Tibial nerve (tissue), 4 donors: ENCODE measurements at regions not wholly inside any gene's neighbourhood (a gene's known extent, or its start where the extent isn't known, plus 50 kb on each side); places are given as distances from the start of the nearest gene placed in this dataset.

Source experiments
- DNase-seq, 2 donors: peaks; one replicate each; pipeline ENCODE4 v3.0.0-alpha.2; 2019; ENCODE audit warnings: low spot score in 2 of 2
- H3K27ac ChIP-seq, 4 donors: fragments of 200-600 bp; sonication (generic) in 3 of 4; one replicate each; pipeline ENCODE4 v1.5.1; 2017 to 2019; ENCODE audit warnings: mild to moderate bottlenecking in 1 of 4
- H3K27me3 ChIP-seq, 2 donors: fragments of 200-600 bp; sonication (generic) in 1 of 2; one replicate each; pipeline versions ENCODE4 v1.5.1 to v1.6.0; 2017 to 2019
- H3K36me3 ChIP-seq, 3 donors: fragments of 200-600 bp; sonication (generic); one replicate each; pipeline ENCODE4 v1.5.1; 2018 to 2019
- H3K4me1 ChIP-seq, 4 donors: fragments of 200-600 bp; sonication (generic) in 3 of 4; one replicate each; pipeline ENCODE4 v1.5.1; 2017 to 2019
- H3K4me3 ChIP-seq, 4 donors: fragments of 200-600 bp; sonication (generic) in 3 of 4; one replicate each; pipeline ENCODE4 v1.5.1; 2017 to 2019; ENCODE audit warnings: mild to moderate bottlenecking in 1 of 4, moderate library complexity in 1 of 4
- H3K9me3 ChIP-seq, 4 donors: fragments of 200-600 bp; sonication (generic) in 3 of 4; one replicate each; pipeline ENCODE4 v1.5.1; 2017 to 2019
- EP300 ChIP-seq, 2 donors: sonication (generic); formaldehyde crosslinking; IDR thresholded peaks; one replicate each; pipeline ENCODE4 v1.6.1; 2017; ENCODE audit warnings: antibody characterized with exemption in 2 of 2, mild to moderate bottlenecking in 1 of 2
- POLR2A ChIP-seq, 2 donors: fragments of 450-650 bp; IDR thresholded peaks; one replicate each; pipeline ENCODE4 v1.6.1; 2017; ENCODE audit warnings: antibody characterized with exemption in 2 of 2, mild to moderate bottlenecking in 2 of 2, moderate library complexity in 2 of 2
- WGBS, 2 donors: methylation state at CpG; one replicate each; pipeline ENCODE4 v1.1.5; 2018; 5-methylcytosine and 5-hydroxymethylcytosine counted together
- TF ChIP-seq, protein P1 (sequence below), 5 experiments: fragments of 200-600 bp in 3 of 5; fragments of 450-650 bp in 2 of 5; sonication (generic) in 3 of 5; IDR thresholded peaks; one replicate each; pipeline ENCODE4 v1.5.1; 2016 to 2019; ENCODE audit warnings: antibody characterized with exemption in 5 of 5, mild to moderate bottlenecking in 3 of 5, moderate library complexity in 2 of 5

DNA sequence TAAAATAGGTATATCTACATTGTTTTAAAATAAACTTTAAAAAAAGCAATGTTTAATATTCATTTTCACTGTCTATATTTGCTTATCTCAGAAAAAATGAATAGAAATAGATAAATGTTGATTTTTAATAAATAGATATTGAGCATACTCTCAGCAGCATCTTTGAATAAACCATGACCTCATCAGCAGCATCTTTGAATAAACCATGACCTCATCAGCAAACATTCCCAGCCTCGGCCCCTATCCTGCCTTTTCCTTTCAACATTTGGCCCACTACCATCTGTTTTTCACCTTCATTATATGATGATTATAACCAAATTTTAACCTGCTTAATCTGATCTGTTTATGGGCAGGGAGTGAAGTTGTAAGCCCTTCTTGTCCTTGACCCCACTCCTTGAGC, 148.7 kb upstream of the SAMSN1 start:
- no peak for DNase-seq
- Histone ChIP-seq H3K27ac (no peak overlapping the region), H3K36me3 (no peaks in the 10 kb centered on the region), H3K4me3 (no peak overlapping the region), H3K27me3 (no peaks in the 10 kb centered on the region), H3K9me3 (no peaks in the 10 kb centered on the region), H3K4me1 (no peaks in the 10 kb centered on the region)
- TF ChIP-seq EP300 (IDR thresholded peaks at IDR 0.05) = no peak
- 44% methylated on average over 1 of the region's 1 CpG for WGBS, 2 donors

DNA sequence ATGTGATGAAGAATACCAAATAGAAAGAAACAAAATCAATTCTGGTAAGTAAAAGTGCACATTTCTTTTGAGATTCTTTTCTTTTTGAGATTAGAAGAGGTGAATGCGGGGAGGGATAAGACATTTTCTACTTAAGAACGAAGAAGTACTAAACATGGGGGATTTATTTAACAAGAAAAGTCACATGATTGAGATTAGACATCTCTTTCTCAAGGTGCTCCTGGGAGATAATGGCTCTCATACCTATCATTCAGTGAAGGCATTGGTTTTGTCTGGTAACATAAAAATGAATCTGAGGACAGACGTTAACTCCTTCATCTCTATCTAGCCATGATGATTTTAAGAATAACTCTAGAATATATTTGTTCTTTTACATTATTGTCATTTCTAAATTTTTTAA, 147.9 kb upstream of the SAMSN1 start:
- no peak overlapping the region for H3K4me3 ChIP-seq
- no peak overlapping the region for H3K27ac ChIP-seq
- H3K9me3 ChIP-seq = no peaks in the 10 kb centered on the region
- DNase-seq = no peak
- H3K4me1 ChIP-seq = no peaks in the 10 kb centered on the region
- no peaks in the 10 kb centered on the region for H3K36me3 ChIP-seq
- WGBS, 2 donors = 91 to 92% methylated on average over 3 of the region's 3 CpGs
- H3K27me3 ChIP-seq = no peaks in the 10 kb centered on the region
- TF ChIP-seq, protein P1, sequence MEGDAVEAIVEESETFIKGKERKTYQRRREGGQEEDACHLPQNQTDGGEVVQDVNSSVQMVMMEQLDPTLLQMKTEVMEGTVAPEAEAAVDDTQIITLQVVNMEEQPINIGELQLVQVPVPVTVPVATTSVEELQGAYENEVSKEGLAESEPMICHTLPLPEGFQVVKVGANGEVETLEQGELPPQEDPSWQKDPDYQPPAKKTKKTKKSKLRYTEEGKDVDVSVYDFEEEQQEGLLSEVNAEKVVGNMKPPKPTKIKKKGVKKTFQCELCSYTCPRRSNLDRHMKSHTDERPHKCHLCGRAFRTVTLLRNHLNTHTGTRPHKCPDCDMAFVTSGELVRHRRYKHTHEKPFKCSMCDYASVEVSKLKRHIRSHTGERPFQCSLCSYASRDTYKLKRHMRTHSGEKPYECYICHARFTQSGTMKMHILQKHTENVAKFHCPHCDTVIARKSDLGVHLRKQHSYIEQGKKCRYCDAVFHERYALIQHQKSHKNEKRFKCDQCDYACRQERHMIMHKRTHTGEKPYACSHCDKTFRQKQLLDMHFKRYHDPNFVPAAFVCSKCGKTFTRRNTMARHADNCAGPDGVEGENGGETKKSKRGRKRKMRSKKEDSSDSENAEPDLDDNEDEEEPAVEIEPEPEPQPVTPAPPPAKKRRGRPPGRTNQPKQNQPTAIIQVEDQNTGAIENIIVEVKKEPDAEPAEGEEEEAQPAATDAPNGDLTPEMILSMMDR (IDR thresholded peaks at IDR 0.05) = no peak

DNA sequence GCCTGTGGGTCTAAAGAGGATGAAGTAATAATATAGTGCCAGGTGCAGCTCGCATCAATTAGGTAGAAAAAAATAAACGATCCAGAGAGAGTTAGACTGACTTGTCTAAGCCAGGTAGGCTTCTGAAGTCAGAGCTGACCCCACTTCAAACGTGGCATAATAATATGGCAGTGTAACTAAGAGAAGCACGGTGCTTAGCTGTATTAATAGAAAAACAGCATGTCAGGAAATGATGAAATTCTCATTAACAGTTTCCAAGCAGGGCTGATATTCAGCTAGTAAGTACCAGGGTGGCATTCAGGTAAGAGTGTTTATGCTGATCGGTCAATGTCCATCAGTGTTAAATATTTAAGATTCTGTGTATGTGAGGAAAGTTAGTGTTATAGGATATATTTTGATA, 145.8 kb upstream of the SAMSN1 start:
- Histone ChIP-seq H3K36me3 (no peaks in the 10 kb centered on the region), H3K27me3 (no peaks in the 10 kb centered on the region), H3K9me3 (no peaks in the 10 kb centered on the region), H3K27ac (no peak overlapping the region), H3K4me1 (no peaks in the 10 kb centered on the region), H3K4me3 (no peak overlapping the region)
- DNase-seq = no peak
- 53 to 60% methylated on average over 5 of the region's 5 CpGs for WGBS, 2 donors
- TF ChIP-seq, protein P1 (IDR thresholded peaks at IDR 0.05) = no peak
- no peak for TF ChIP-seq POLR2A (IDR thresholded peaks at IDR 0.05)
- TF ChIP-seq EP300 (IDR thresholded peaks at IDR 0.05) = no peak

DNA sequence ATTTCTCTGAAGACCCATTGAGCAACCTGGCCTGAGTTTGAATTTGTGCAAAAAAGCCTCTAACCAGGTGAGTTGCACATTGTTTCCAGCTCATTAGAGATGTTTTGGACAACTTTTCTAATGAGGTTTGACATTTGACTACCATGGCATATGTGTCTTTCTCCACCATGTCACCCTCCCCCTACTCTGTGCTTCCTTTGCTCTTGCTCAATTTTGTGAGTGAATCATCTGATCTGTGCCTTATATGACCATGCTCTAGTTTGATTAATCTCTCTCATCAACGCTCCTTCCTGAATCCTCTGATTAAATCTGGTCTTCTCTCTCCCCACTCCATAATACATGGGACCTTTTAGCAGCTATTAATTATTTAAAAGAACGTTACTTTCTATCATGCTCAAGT, 144.8 kb upstream of the SAMSN1 start:
- TF ChIP-seq POLR2A (IDR thresholded peaks at IDR 0.05) (no peak), EP300 (IDR thresholded peaks at IDR 0.05) (no peak)
- TF ChIP-seq, protein P1 (IDR thresholded peaks at IDR 0.05) = no peak
- Histone ChIP-seq H3K4me3 (no peak overlapping the region), H3K9me3 (no peaks in the 10 kb centered on the region)

DNA sequence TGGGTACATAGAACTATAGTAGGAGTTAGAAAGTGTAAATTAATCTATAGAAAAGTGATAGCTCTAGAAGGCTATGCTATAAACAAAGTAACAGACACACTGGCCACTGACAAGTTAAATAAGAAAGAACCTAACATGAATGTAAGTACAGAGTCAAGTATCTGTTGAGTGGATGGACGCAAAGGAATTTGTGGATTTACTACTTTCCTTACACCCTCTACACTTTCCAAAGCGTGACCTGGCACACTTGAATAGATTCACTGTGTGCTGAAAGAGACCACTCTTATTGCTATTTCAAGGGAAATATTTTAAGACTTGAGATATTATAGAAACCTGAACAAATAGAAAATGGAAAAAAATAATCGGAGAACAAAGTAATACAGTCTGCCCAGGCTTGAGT, 142.8 kb upstream of the SAMSN1 start:
- Histone ChIP-seq H3K4me1 (no peaks in the 10 kb centered on the region), H3K27me3 (no peaks in the 10 kb centered on the region)
- WGBS, 2 donors = 84 to 87% methylated on average over 3 of the region's 3 CpGs

More for the DNA sequence above, 144.8 kb upstream of the SAMSN1 start:
- no peak for DNase-seq
- Histone ChIP-seq H3K36me3 (no peaks in the 10 kb centered on the region), H3K27ac (no peak overlapping the region), H3K27me3 (no peaks in the 10 kb centered on the region), H3K4me1 (no peaks in the 10 kb centered on the region)
- 76 to 88% methylated on average over 2 of the region's 2 CpGs for WGBS, 2 donors

More for the DNA sequence above, 142.8 kb upstream of the SAMSN1 start:
- DNase-seq = no peak
- Histone ChIP-seq H3K9me3 (no peaks in the 10 kb centered on the region), H3K4me3 (no peak overlapping the region), H3K27ac (no peak overlapping the region), H3K36me3 (no peaks in the 10 kb centered on the region)
- TF ChIP-seq POLR2A (IDR thresholded peaks at IDR 0.05) (no peak), EP300 (IDR thresholded peaks at IDR 0.05) (no peak)
- TF ChIP-seq, protein P1 (IDR thresholded peaks at IDR 0.05) = no peak
